Retinal pigment epithelial cell (primary cell): ENCODE measurements at regions not wholly inside any gene's neighbourhood (a gene's known extent, or its start where the extent isn't known, plus 50 kb on each side); places are given as distances from the start of the nearest gene placed in this dataset.
"Not testable (repeated sequence)": the region's sequence is repeated elsewhere in the genome, so short reads cannot be mapped to it uniquely, and the experiment has no call there.

ENCODE experiments used
- DNase-seq: peaks from one replicate; pipeline ENCODE4 v3.0.0-alpha.2; 2010; ENCODE audit warnings: low read depth
- H3K4me3 ChIP-seq: 2 replicates; pipeline ENCODE4 v1.5.1; 2011; ENCODE audit warnings: mild to moderate bottlenecking, low read length, control low read depth, moderate library complexity
- TF ChIP-seq, protein P1 (sequence below): conservative IDR thresholded peaks from 2 replicates; pipeline ENCODE4 v1.5.1; 2011; ENCODE audit warnings: low read depth, low read length, control low read depth, inconsistent platforms

DNA sequence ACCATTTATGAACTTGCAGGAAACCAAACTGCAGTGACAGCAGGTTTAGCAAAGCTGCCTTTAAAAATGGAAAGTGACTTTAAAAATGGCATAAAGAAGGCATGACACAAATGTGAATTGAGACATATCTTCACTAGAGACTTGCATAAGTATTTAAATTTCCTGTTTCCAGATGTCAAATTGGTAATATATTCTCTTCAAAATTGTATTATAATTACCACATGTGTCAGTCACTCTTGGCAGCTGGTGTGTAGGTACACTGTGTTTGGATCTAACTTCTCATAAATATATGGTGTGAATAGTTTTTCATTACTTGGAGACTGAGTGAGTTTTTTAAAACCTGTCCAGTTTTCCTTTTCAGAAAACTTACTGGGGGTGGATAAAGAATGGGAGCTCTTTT is 636.2 kb upstream of the SGO1 start:
- DNase-seq = no peak
- H3K4me3 ChIP-seq = no peak overlapping the region

DNA sequence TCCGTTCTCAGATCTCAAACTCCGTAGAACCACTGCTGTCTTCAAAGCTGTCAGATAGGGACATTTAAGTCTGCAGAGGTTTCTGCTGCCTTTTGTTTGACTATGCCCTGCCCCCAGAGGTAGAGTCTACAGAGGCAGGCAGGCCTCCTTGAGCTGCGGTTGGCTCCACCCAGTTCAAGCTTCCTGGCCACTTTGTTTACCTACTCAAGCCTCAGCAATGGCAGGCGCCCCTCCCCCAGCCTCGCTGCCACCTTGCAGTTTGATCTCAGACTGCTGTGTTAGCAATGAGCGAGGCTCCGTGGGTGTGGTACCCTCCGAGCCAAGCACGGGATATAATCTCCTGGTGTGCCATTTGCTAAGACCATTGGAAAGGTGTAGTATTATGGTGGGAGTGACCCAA is 634.9 kb upstream of the SGO1 start:
- H3K4me3 ChIP-seq, DNase-seq: not testable (repeated sequence)

More for the DNA sequence above, 636.2 kb upstream of the SGO1 start:
- TF ChIP-seq, protein P1, sequence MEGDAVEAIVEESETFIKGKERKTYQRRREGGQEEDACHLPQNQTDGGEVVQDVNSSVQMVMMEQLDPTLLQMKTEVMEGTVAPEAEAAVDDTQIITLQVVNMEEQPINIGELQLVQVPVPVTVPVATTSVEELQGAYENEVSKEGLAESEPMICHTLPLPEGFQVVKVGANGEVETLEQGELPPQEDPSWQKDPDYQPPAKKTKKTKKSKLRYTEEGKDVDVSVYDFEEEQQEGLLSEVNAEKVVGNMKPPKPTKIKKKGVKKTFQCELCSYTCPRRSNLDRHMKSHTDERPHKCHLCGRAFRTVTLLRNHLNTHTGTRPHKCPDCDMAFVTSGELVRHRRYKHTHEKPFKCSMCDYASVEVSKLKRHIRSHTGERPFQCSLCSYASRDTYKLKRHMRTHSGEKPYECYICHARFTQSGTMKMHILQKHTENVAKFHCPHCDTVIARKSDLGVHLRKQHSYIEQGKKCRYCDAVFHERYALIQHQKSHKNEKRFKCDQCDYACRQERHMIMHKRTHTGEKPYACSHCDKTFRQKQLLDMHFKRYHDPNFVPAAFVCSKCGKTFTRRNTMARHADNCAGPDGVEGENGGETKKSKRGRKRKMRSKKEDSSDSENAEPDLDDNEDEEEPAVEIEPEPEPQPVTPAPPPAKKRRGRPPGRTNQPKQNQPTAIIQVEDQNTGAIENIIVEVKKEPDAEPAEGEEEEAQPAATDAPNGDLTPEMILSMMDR = no peak

DNA sequence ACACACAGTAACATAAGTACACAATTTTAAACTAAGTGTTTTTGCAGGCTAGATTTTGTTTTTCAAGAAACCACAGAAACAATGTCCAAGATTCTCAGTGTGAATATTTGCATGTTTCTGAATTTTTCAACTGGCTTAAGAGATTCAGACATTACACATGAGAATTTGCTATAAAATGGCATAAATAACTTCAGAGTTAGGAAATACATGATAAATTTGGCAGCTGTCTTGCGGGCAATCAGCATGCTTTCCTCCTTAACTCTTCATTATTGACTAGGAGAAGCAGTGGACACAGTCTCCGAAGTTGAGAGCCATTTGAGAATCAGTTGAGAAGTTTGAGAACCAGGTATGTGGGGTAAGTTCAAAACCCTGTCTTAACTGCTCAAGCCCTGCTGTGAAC is 625.6 kb upstream of the SGO1 start:
- TF ChIP-seq, protein P1 = no peak
- H3K4me3 ChIP-seq = no peak overlapping the region
- no peak for DNase-seq

DNA sequence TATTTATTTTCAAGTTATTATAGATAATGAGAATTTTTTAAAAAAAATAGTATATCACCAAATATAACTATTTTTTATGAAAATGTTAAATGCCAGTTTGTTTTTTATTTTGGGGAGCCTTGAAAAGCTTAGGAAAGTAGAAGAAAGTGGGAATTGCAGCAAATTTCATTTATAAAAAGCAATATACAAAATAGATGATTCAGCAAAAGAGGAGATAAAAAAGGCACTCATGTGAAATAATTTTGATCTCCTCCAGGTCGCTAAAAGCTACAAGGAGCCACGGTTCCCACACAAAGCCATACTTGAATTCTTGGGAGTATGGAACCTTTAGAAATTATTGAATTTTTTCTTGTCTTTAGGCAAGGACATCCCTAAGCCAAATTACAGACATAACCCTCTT is 625.0 kb upstream of the SGO1 start:
- H3K4me3 ChIP-seq = no peak overlapping the region
- no peak for DNase-seq
- TF ChIP-seq, protein P1 = no peak

DNA sequence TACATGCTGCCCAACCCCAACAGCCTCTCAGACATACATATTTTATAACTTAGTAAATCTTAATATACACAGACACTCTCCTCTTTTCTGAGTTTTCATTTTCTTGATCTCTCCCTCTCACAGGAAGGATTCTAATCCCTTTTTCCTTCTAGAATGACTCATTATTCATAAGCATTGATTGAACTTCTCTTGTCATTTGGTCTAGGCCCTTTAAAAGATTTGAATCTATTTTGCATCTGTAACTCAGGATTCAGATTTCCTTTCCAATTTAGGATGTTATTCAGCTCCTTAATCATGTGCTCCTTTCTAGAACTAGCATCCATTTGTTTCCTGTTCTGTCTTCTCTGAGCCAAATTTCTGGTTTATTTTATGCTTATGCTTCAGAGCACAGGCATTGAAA is 624.5 kb upstream of the SGO1 start:
- no peak overlapping the region for H3K4me3 ChIP-seq
- TF ChIP-seq, protein P1 = no peak
- DNase-seq = no peak

DNA sequence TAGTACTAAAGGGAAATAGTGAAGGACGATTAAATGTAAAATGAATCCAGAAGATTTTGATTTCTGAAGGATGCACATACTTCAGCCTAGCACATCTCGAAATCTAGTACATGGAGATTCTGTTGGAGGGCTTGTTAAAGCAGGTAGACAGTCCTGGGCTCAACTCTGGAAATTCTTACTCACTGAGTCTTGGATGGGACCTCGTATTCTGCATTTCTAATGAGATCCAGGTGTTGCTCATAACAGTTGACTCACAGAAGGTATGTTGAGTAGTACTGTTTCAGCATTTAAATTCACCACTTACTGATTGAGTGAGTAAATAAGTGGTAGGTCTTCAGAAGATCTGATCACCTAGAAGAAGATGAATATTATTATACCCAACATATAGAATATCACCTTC is 623.4 kb upstream of the SGO1 start:
- DNase-seq = no peak
- TF ChIP-seq, protein P1 = no peak
- no peak overlapping the region for H3K4me3 ChIP-seq

DNA sequence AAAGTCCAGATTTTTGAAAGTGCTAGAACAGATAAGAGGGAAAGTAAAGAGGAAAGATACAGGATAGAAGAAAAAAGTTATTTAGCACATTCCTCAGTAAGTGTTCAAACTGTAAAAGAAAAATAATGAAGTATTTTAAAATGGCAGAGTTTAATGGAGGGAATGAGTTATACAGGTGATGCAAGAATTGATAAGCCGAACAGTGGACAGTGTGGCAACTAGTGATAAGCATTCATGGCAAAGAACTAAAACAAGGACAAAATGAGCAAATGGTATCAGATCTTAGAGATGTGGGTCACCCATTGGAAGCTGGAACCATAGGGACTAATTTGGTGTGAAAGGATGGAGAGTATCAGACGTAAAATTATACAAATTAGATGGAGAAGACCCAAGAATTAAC is 622.9 kb upstream of the SGO1 start:
- no peak overlapping the region for H3K4me3 ChIP-seq
- DNase-seq = no peak
- TF ChIP-seq, protein P1 = no peak

DNA sequence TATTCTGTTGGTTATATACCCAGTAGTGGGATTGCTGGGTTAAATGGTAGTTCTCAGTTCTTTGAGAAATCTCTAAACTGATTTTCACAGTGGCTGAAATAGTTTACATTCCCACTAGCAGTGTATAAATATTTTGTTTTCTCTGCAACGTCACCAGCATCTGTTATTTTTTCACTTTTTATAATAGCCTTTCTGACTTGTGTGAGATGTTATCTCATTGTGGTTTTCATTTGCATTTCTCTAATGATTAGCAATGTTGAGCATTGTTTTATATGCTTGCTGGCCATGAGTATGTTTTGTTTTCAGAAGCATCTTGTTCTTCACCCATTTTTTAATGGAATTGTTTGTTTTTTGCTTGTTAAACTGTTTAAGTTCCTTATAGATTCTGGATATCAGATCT is 612.7 kb upstream of the SGO1 start:
- H3K4me3 ChIP-seq = no peak overlapping the region
- TF ChIP-seq, protein P1 = no peak
- DNase-seq = no peak
